ENCODE measurements at regions not wholly inside any gene's neighbourhood (a gene's known extent, or its start where the extent isn't known, plus 50 kb on each side); places are given as distances from the start of the nearest gene placed in this dataset.
"Not testable (repeated sequence)": the region's sequence is repeated elsewhere in the genome, so short reads cannot be mapped to it uniquely, and the experiment has no call there.

DNA sequence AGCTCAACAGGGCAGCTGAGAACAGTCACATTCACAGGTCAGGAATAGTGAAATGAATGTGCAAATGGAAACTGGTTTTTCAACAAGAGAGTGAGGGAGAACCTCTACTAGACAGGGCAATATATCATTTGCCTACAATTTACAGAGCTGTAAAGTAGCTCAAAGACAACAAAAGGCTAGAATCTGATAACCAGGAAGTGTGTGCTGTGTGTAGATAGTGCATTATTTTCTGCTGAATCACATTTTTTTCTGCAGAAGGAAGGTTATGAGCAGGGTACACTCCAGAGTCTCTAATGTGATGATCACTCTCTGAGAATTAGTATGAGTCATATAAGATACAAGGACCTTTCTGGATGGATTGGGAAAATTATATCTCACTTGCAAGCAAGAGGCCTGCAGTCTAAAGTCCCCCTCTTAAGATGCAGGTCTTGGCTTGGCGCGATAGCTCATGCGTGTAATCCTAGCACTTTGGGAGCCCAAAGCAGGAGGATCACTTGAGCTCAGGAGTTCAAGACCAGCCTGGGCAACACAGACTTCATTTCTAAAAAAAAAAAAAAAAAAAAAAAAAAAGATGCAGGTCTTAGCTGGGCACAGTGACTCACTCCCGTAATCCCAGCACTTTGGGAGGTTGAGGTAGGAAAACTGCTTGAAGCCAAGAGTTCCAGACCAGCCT is 59.9 kb upstream of the COBL start:
- TF ChIP-seq CTCF (IDR thresholded peaks at IDR 0.05; ENCODE audit: low read depth, low read length), result no peak
- no peak overlapping the region for H3K4me3 ChIP-seq (ENCODE audit: low read depth, low read length)
- peak; percentile 46 for DNase-seq (ENCODE audit: low read depth, low spot score)
- in situ Hi-C loops (cut with HindIII; ENCODE audit: low sequenced_read_pairs), result no loop called here

DNA sequence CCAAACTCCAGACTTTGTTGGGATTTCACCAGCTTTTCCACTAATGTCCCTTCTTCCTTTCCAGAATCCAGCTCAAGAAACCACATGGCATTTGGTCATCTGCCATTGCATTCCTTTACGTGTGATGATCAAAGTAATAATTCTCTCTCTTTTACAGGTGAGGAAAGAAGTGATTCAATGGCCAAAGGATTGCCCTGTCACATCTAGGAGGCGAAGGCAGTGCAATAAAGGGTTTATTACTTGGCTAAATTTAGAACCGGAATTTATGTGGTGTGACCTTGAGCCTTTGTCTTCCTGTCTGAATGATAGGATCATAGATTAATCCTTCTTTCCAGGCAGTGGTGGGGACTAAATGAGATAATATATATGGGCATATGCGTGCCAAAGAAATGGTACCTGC is 58.3 kb upstream of the COBL start:
- in situ Hi-C loops (cut with HindIII; ENCODE audit: low sequenced_read_pairs), result no loop called here
- no peak overlapping the region for H3K4me3 ChIP-seq (ENCODE audit: low read depth, low read length)
- TF ChIP-seq CTCF (IDR thresholded peaks at IDR 0.05; ENCODE audit: low read depth, low read length), result no peak
- DNase-seq (ENCODE audit: low read depth, low spot score), result no peak

DNA sequence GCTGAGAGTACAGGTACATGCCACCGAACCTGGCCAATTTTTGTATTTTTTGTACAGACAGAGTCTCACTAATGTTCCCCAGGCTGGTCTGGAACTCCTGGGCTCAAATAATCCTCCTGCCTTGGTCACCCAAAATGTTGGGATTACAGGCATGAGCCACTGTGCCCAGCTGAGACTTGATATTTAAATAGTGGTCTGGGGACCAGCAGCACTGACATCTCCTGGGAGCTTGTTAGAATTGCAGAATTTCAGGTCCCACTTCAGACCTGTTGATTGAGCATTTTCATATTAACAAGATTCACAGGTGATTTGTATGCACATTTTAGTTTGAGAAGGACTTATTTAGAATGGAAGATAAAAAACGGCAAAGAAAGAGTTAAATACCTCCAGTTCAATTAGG is 57.0 kb upstream of the COBL start:
- DNase-seq (ENCODE audit: low read depth, low spot score); H3K4me3 ChIP-seq (ENCODE audit: low read depth, low read length); in situ Hi-C loops (cut with HindIII; ENCODE audit: low sequenced_read_pairs): not testable (repeated sequence)

DNA sequence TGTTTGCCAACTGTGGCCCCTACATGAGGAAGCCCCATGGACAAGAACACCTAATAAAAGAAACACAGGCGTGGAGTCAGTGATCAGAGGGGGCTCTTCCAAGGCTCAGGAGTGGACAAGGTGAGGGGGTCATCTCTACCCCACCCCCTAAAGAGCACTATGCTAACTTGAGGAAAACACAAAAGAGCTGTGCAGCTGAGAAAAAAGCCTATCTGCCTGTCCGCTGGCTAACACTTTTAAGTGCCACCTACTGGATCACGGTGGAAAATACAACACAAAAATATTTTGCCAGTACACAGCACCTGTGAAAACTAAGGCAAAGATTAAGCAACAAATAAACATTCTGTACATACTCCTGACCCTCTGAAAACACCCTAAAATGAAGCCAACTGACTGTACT is 53.1 kb upstream of the COBL start:
- no peak overlapping the region for H3K4me3 ChIP-seq (ENCODE audit: low read depth, low read length)
- peak; percentile 3 for DNase-seq (ENCODE audit: low read depth, low spot score)
- in situ Hi-C loops (cut with HindIII; ENCODE audit: low sequenced_read_pairs), result no loop called here

GRCh38 chr7:51369228-51369627 is 52.6 kb upstream of the COBL start:
- in situ Hi-C loops (cut with HindIII; ENCODE audit: low sequenced_read_pairs), result not testable (repeated sequence)

More for the DNA sequence above, 53.1 kb upstream of the COBL start:
- TF ChIP-seq CTCF (IDR thresholded peaks at IDR 0.05; ENCODE audit: low read depth, low read length), result peak; percentile 30

DNA sequence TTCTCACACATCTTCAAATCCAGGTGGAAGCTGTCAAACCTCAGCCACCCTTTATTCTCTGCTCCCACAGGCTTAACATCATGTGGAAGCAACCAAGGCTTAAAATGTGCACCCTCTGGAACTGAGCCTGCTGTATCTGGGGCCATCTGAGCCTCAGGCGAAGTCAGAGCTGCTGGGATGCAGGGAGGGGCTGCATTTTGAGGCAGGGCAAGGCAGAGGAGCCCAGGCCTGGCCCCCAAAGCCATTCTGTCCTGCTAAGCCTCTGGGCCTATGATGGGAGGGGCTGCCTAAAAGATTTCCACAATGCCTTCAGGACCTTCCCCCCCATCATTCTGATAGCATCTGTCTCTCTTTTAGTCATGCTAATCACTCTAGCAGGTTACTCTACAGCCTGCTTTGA is 51.7 kb upstream of the COBL start:
- in situ Hi-C loops (cut with HindIII; ENCODE audit: low sequenced_read_pairs), result no loop called here
- TF ChIP-seq CTCF (IDR thresholded peaks at IDR 0.05; ENCODE audit: low read depth, low read length), result no peak
- H3K4me3 ChIP-seq (ENCODE audit: low read depth, low read length), result no peak overlapping the region
- DNase-seq (ENCODE audit: low read depth, low spot score), result no peak

More at GRCh38 chr7:51369228-51369627, 52.6 kb upstream of the COBL start:
- H3K4me3 ChIP-seq (ENCODE audit: low read depth, low read length); DNase-seq (ENCODE audit: low read depth, low spot score): not testable (repeated sequence)

- no peak overlapping the region for H3K4me3 ChIP-seq (ENCODE audit: low read depth, low read length)
- no peak for DNase-seq (ENCODE audit: low read depth, low spot score)
- in situ Hi-C loops (cut with HindIII; ENCODE audit: low sequenced_read_pairs), result no loop called here
- no peak for TF ChIP-seq CTCF (IDR thresholded peaks at IDR 0.05; ENCODE audit: low read depth, low read length)
These were observed 51.0 kb upstream of the COBL start for GRCh38 chr7:51367614-51367968.
